ENCODE measurements at regions not wholly inside any gene's neighbourhood (a gene's known extent, or its start where the extent isn't known, plus 50 kb on each side); places are given as distances from the start of the nearest gene placed in this dataset.

DNA sequence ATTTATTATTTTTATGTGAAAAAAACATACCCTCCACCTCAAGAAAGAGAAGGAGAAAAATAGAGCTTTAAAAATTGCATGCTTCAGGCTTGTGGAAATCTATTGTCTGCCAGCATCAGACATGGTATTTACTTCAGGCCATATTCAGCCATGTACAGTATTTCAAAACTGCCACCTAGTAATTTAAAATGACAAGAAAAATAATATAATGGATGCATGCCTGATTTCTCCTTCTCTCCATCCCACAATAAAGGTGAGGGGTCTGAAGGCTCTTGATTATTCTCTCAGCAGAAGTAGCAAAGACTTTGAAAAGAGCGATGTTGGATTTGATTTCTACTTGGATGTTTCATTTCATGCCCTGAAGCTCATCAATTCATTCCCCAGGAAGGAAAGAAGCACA is 250.7 kb downstream of the TBC1D4 start:
- DNase-seq (ENCODE audit: low spot score): no peak

DNA sequence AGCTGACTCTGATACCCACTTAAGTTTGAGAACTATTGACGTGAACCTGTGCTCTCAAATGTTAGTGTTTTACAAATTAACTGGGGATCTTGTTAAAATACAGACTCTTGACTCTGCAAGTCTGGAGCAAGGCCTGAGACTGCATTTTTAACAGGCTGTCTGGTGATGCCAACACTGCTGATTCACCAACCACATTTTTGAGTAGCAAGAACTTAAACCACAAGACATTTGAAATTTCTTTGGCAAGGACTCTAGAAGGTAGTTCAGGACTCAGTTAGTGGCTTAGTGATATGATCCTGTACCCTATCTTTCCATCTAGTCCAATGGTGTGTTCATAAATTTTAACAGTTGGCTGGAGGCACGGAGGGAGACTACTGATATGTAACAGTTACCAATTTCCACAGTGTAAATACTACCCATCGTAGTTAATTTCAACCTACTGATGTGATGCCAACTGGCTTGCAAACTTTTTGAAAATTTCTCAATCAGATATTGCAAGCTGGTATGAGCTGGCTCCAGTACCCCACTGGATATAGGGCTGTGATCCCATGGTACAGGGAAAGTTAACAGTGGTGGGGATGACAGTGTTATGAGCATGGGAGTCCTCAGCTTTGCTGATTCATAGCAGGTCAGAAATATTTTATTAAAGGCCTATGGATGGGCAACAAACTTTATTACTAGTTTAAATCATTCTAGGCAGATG is 255.1 kb downstream of the TBC1D4 start:
- DNase-seq (ENCODE audit: low spot score): no peak

DNA sequence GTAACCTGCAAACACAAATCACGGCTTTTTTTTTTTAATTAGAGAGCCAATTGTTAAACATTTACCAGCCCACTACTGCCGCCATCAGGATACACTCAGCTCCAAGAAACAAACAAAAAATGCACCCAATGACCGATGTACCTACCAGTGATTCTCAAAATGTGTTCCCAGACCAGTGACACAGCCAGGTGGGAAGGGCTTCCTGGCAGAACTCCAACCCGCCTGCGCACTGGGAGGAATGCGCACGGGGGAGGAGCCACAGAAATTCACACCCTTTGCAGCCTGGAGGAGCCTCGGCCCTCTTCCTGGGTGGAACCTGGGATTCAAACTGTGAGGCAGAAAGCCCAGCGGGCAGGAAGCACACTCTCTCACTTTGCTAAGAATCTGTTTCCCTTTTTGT is 255.9 kb downstream of the TBC1D4 start:
- peak; percentile 14 for DNase-seq (ENCODE audit: low spot score)

DNA sequence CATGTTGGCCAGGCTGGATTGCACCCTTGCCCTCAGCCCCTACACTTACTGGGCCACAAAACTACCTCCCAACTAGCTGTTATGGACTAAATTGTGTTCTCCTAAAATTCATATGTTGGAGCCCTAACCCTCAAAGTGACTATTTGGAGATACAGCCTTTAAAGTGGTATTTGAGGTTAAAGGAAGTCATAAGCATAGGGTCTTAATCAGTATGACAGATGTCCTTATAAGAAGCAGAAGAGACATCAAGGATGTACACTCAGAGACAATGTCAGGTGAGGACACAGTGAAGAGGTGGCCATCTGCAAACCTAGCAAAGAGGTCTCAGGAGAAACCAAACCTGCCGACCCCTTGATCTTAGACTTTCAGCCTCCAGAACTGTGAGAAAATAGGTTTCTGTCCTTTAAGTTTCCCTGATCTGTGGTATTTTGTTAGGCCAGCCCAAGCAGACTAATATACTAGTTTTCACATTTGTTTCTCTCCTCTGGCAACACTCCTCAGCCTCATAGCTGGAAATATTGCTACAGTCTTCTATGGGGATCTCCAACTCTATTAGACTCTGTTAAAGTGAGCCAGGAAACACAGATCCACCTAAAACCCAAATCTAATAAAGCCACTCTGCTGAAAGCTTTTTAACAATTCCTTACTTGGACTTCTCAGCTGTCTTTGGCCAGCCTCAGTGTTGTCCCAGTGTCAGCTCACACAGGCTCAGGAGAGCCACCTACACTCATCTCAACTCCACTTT is 256.5 kb downstream of the TBC1D4 start:
- no peak for DNase-seq (ENCODE audit: low spot score)

DNA sequence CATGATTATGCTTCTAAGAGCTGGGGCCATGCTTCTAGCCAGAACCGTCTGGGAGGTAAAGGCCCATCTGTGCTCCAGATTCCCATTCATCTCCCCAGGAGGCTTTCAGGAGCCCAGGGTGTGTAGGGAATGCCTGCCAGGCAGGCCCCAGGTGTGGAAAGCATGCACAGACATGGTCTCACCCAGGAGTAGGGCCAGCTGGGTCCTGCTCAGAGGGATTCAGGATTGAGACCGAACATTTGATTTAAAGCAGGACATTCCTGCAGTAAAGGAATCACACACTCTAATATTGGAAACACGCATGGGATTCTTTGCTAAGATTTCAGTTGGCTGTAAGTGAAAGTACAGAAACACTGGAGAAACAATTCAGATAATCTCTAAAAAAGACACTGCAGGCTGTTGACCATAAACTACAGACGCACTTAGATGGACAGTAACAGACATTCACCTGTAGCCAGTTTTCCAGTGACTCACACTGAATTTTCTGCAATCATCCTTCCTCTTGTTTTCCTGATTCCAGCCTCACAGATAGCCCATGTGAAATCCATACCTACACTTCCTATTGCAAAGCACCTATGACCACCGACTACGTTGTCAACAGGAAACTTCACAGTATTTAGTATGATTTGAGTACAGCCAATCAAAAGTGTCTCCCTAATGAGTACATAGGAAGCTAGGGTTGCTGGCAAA is 257.8 kb downstream of the TBC1D4 start:
- DNase-seq (ENCODE audit: low spot score): no peak

DNA sequence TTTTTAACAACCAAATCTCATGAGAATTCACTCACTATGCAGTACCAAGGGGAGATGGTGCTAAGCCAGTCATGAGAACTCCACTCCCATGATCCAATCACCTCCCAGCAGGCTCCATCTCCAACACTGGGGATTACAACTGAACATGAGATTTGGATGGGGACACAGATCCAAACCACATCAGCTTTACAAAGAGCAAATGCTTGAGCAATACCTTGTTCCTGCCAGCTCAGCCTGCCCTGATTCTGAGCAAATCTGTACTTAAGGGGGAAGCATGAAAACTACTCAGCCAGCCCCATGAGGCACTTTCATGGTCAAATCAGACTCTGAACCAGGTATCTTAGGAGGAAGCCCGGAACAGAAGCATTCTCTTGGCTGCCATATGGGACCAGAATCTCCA is 259.9 kb downstream of the TBC1D4 start:
- DNase-seq (ENCODE audit: low spot score): no peak

DNA sequence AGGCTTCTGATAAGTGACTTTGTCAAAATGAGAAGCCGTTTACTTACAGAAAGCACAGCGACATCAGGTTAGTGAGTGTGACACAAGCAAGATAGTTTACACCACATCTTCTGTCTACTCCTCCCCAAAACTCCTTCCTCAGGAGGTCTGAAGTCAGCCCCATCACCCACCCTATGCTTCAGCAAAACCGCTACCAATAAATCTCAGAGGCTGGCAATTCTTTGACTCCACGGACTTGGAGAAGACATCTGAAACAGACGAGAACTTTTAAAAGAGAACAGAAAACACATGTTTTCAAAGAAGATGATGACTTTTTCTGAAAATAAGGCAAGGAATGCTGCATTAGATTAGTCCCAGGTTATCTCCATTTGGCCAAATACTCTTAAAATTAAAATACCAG is 261.1 kb downstream of the TBC1D4 start:
- DNase-seq (ENCODE audit: low spot score): no peak

DNA sequence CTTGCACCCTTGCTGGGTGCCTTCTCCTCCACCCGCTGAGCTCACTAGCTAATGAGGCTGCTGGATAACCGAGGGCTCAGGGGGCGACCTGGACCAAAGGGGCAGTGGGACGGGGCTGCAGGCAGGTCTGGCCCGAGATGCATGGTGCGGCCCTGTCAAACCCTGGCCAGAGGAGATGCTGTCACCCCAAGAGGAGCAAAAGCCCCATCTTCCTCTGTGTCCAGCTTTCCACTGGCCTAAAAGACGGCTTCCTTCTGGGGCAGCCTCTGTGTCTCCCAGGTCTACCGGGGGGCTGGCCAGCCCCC is 261.8 kb downstream of the TBC1D4 start:
- DNase-seq (ENCODE audit: low spot score): no peak

DNA sequence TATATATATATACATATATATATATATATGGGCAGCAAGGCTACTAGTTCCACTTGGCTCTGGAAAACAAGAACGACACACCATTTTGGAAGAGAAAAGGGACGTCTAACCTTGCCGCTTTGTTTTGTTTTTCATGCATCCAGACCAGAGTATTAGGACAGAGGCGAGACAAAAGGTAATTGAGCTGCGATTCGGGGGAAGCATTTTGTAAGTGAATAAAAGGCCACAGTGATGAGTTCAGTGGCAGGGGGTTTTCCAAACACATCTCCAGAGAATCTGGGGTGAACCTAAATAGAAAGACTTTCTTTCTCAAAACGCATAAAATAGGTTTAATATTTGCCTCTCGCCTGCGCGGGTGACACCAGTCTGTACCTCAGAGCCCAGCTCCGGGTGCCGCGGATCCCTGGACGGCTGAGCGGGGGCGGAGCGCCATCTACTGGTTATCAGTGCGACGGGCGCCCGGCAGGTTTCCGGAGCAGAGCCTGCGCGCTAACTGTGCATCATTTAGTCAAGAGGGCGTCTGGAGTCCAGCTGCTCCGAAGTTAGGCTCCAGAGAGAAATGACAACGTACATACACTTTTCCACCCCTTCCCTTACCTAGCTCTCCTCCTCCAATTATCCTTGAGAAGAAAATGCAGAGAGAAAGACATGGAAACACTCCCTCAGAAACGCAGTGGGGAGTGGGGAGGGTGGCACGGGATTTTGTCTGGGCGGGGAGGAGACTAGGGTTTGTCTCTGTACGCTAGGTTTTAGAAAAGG is 262.3 kb downstream of the TBC1D4 start:
- peak; percentile 90 for DNase-seq (ENCODE audit: low spot score)

DNA sequence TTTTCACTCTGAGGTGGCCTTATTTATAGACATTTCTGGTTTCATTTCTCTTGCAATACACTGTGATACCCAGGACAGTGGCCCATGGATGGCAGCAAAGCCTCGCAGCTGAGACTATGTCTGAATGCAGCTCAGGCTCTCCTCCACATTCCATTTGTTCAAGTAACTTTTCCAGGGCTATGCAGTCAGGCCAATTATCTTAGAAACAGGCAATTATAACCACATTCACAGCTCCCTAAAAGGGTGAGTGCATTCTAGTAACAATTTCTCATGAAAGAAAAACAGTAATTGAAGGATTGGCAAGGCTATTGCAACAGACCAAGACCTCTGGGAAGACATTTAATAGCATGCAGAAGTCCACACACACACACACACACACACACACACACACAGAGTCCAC is 264.0 kb downstream of the TBC1D4 start:
- no peak for DNase-seq (ENCODE audit: low spot score)

DNA sequence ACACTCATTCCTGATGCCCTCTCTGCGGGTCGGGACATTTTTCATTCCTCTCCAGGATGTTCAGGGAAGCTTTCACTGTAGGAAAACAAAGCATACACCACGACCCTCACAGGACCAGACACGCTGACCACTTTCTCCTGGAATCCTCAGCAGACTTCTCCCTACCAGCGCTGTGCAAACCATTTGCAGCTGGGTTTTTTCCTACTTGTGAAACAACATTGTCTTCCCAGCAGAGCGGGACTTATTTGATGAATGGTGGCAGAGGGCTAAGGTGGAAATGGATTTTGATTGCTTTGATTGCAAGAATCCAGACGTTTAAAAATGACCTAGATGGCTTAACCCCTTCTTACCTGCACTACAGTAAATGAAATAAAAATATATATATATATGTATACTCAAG is 265.9 kb downstream of the TBC1D4 start:
- DNase-seq (ENCODE audit: low spot score): no peak

DNA sequence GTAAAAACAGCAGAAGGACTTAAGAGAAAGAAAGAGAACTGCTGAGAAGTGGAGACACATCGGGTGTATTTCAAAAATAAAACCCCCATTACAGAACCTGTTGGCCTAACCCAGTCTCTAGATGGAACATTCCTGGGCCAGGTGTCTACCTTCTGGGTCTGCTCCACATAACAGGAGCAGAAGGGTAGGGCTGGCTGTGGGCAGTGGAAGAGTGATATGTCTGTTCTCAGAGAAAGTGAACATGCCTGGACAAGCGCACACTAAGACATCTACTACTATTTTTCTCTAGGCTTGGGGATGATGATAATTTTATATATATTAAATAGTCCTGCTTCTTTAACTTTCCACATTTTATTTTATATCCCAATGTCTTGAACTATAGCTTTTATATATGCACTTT is 267.1 kb downstream of the TBC1D4 start:
- DNase-seq (ENCODE audit: low spot score): no peak

DNA sequence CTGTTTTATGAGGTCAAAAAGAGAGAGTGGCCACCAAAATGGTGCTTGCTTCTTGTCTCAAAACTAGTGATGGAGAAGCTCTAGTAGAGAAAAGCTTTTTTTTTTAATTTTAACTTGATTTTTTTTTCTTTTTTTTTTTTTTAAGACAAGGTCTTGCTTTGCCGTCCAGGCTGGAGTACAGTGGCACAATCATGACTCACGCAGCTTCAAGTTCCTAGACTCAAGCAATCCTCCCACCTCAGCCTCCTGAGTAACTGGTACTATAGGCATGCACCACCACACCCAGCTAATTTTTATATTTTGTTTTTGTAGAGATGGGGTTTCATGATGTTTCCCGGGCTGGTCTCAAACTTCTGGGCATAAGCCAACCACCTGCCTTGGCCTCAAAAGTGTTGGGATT is 279.0 kb downstream of the TBC1D4 start:
- no peak for DNase-seq (ENCODE audit: low spot score)

DNA sequence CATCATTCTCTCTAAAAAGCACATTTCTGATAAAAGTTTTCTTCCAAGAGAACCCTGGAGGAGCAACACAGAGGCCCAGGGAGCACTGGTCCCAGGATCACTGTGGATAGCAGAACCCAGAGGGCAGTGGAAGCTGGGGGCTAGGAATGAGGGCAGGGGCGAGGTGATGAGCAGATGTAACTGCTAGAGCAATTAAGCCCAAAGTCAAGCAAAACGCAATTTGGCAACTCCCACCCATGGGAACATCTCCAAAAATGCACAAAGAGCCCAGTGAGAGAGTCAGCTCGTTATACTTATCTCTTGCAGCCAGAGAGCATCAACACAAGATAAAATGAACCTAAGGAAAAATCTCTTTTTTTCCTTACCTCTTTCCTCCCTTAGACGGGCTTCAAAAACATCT is 284.2 kb downstream of the TBC1D4 start:
- DNase-seq (ENCODE audit: low spot score): no peak

DNA sequence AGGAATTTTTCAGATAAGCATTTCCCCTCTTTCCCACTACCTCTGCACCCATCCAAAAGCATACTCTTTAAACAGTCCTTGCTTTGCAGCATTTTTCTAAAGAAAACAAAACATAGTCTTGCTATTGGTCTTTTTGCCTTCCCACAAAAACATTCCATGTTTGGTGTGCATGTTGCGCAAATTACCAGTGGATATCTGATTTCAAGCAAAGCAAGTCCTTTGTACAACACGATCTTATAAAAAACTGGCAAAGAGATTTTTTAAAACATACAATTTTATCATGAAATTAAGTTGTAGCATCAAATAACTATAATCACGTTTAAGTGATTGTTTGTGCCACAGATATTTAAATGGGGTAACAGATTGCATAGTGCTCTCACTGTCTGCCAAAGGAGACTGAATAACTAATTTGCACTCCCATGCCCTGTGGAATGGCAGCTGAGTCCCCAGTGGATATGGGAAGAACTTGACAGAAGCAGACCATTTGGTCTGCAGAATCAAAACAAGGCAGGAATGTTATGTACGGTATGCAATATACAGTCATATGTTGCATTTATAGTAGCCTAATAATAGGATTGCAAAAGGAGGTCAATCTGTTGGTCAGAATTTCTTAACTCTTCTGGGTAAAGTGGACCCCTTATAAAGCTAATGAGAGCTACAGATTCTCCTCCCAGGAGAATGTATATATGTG is 285.7 kb downstream of the TBC1D4 start:
- DNase-seq (ENCODE audit: low spot score): no peak

DNA sequence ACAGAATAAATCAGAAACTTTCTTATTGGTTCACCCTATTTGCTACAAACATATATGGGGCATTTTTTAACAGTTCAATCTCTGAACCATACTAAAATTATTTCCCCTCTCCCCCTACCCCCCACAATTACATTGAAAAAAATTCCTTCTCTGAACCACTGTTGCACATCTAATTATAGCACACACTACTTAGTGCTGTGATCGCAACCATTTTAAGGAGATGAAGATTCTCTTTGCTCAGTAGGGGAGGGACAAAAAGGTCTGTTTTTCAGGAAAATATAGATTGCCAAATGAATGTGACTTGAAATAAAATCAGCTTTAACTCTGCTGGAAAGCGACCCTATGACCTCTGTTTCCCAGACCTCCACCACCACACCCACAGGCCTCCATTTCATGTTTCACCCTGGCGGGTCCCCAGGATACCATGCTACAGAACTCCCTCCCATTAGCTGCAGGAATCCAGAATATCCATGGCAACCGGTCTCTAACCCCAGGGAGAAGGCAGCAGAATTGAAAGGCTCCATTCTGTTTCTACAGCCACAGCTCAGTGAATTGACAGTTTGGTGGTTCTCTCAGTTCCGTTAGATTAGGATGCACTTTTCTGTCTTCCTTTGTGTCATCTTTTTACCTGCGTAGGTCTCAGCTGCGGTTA is 286.3 kb downstream of the TBC1D4 start:
- peak; percentile 27 for DNase-seq (ENCODE audit: low spot score)

DNA sequence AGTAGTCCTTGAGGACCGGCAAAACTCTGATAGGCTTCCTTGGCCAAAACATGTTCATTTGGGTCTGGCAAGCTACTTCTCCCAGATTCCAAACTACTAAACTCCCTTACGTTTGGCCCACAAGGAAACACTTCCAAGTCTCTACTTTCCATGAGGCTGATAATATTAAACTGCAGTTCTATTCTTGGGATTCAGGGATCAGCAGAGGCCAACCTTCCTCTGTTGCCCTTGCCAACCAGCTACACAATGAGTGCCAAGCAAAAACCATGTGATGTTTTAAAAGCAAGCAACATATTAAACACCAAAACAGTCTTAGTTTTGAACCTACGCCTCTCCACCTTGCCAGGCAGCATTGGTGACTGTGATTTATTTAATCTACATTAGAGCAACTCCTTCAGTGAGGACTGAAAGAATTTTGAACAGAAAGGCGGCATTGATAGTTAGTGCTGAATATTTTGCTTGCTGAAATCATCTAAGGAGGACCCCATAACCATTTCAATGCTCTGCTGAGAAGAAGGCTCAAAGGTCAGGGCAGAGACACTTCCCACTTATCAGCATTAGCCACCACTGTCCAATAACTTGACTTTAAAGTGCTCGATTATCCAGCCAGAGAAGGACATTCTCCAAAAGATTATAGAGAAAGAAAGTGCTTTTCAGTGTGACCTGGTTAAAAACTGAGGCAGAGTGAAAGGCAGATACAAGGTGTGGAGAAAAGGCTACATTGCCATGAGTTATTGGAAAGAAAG is 287.1 kb downstream of the TBC1D4 start:
- no peak for DNase-seq (ENCODE audit: low spot score)

DNA sequence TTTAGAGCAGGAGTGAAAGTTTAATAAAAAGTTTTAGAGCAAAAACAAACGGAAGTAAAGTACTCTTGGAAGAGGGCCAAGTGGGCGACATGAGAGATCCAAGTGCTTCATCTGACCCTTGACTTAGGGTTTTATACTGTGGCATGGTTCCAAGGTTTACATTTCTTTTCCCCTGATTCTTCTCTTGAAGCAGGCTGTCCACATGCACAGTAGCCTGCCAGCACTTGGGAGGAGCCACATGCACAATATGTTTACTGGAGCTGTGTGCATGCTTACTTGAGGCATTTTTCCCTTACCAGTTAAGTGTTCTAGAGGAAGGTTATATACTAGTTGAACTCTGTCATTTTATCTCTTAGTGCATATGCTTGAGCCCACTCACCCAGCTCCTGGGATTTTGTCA is 295.6 kb downstream of the TBC1D4 start:
- DNase-seq (ENCODE audit: low spot score): no peak

DNA sequence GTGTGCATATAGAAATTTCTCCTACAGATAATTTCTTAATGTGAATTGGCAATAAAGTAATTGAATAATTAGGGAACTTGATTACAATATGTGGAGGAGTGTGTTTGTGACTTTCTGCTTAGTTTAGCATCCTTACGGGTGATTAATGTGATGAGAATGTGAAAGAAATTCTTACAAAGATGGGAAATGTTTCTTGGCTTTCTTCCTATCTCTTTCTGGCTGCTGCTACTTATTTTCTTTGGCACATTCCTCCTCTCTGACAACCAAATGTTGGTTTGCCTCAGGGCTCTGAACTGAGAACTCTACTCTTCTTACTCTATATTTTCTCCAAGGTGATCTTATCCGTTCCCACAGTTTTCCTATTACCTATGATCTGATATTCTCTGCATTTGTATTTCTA is 300.1 kb downstream of the TBC1D4 start:
- no peak for DNase-seq (ENCODE audit: low spot score)

DNA sequence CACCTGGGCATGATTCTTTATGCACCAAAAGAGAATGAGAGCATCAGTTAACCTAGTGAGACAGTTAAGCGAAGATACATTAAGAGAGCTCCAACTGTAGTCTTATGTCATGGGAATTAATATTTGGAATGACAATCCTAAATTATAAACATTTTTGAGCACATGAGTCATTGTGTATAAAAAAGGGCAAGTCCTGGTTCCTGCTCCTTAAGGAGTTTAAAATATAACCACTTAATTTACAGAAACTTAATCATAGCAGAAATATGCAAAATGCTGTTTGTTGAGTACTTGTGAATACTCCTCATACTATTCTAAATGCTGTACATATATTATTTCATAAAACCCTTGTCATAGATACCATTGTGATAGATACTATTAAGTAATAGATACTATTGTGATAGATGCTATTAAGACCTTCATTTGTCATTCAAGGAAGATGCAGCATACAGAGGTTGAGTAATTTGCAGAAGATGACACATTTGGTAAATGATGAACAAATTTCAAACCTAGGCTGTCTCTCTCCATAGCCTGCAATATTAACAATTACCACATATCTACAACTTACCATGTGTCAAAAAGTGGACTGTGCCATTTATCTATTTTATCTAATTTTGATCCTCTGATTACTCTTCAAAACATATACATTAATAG is 301.0 kb downstream of the TBC1D4 start:
- DNase-seq (ENCODE audit: low spot score): no peak

Data from iPS-NIHi11 (cell line).